Chondrocyte (in vitro differentiated cells): ENCODE measurements at regions not wholly inside any gene's neighbourhood (a gene's known extent, or its start where the extent isn't known, plus 50 kb on each side); places are given as distances from the start of the nearest gene placed in this dataset.

Experiments
- DNase-seq: peaks from one replicate; pipeline ENCODE4 v3.0.0; 2021; ENCODE audit warnings: mixed read lengths, low spot score
- H3K27ac Mint-ChIP-seq: one replicate; pipeline ENCODE4 v1.8.0; 2021; ENCODE audit warnings: mild to moderate bottlenecking, moderate library complexity, mixed read lengths; ENCODE audit not compliant: unreplicated experiment
- H3K27me3 Mint-ChIP-seq: 2 replicates; pipeline ENCODE4 v1.8.0; 2021; ENCODE audit warnings: low read depth, mixed read lengths
- H3K36me3 Mint-ChIP-seq: 2 replicates; pipeline ENCODE4 v1.8.0; 2021; ENCODE audit warnings: low read depth, mixed read lengths
- H3K4me1 Mint-ChIP-seq: 2 replicates; pipeline ENCODE4 v1.8.0; 2021; ENCODE audit warnings: low read depth, mild to moderate bottlenecking, mixed read lengths
- H3K4me3 Mint-ChIP-seq: one replicate; pipeline ENCODE4 v1.8.0; 2021; ENCODE audit warnings: mild to moderate bottlenecking, moderate library complexity, mixed read lengths; ENCODE audit not compliant: unreplicated experiment
- H3K9me3 Mint-ChIP-seq: 2 replicates; pipeline ENCODE4 v1.8.0; 2021; ENCODE audit warnings: low read depth, mixed read lengths
- CTCF ChIP-seq: fragments of 200-600 bp; sonication (generic); IDR thresholded peaks from 2 replicates; pipeline ENCODE4 v1.5.0; 2021; ENCODE audit warnings: antibody characterized with exemption, mild to moderate bottlenecking, moderate library complexity

- H3K9me3 Mint-ChIP-seq = no peaks in the 10 kb centered on the region
- peaks cover 2% of the 10 kb centered on the region for H3K27me3 Mint-ChIP-seq
- no peak overlapping the region for H3K4me3 Mint-ChIP-seq
- H3K4me1 Mint-ChIP-seq = no peaks in the 10 kb centered on the region
- TF ChIP-seq CTCF = no peak
- no peak for DNase-seq
- no peaks in the 10 kb centered on the region for H3K36me3 Mint-ChIP-seq
- H3K27ac Mint-ChIP-seq = no peak overlapping the region
Measured at GRCh38 chr14:26702721-26703230, 104.9 kb upstream of the NOVA1 start.

GRCh38 chr14:26703686-26704366 is 106.0 kb upstream of the NOVA1 start:
- Mint-ChIP-seq H3K36me3 (no peaks in the 10 kb centered on the region), H3K4me1 (no peaks in the 10 kb centered on the region), H3K27ac (no peak overlapping the region), H3K4me3 (no peak overlapping the region), H3K27me3 (peaks cover 2% of the 10 kb centered on the region), H3K9me3 (no peaks in the 10 kb centered on the region)
- TF ChIP-seq CTCF = no peak
- DNase-seq = no peak

GRCh38 chr14:26707234-26707633 is 109.4 kb upstream of the NOVA1 start:
- no peaks in the 10 kb centered on the region for H3K9me3 Mint-ChIP-seq
- no peaks in the 10 kb centered on the region for H3K27me3 Mint-ChIP-seq
- H3K27ac Mint-ChIP-seq = no peak overlapping the region
- H3K4me1 Mint-ChIP-seq = no peaks in the 10 kb centered on the region
- no peaks in the 10 kb centered on the region for H3K36me3 Mint-ChIP-seq
- no peak overlapping the region for H3K4me3 Mint-ChIP-seq
- no peak for DNase-seq
- TF ChIP-seq CTCF = no peak

GRCh38 chr14:26709019-26709418 is 111.2 kb upstream of the NOVA1 start:
- Mint-ChIP-seq H3K27me3 (no peaks in the 10 kb centered on the region), H3K4me3 (no peak overlapping the region), H3K27ac (no peak overlapping the region), H3K9me3 (no peaks in the 10 kb centered on the region), H3K4me1 (no peaks in the 10 kb centered on the region), H3K36me3 (no peaks in the 10 kb centered on the region)
- TF ChIP-seq CTCF = no peak
- DNase-seq = no peak

DNA sequence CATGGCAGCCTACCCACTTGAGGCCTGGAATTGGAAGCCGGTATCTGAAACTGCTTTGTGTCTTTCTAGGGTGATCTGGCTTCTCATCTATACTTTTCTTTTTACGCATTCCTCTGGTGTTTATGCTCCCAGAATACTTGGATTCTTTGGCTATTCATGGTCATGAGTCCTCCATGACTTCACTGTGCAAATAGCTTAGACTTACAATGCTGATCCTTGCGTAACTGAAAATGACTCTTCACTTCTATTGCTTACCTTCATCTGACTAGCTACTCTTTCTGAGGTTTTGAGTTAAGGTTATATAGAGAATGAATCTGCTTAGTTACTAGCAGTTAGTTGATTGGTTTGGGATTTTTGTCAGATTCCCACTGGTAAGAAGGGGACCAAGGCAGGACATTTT is 121.7 kb upstream of the NOVA1 start:
- H3K9me3 Mint-ChIP-seq = peaks cover 3% of the 10 kb centered on the region
- DNase-seq = no peak
- no peak for TF ChIP-seq CTCF

More for the DNA sequence above, 121.7 kb upstream of the NOVA1 start:
- Mint-ChIP-seq H3K36me3 (no peaks in the 10 kb centered on the region), H3K4me3 (no peak overlapping the region), H3K27me3 (no peaks in the 10 kb centered on the region), H3K27ac (no peak overlapping the region), H3K4me1 (no peaks in the 10 kb centered on the region)
